PC-9 (cell line): ENCODE measurements at regions not wholly inside any gene's neighbourhood (a gene's known extent, or its start where the extent isn't known, plus 50 kb on each side); places are given as distances from the start of the nearest gene placed in this dataset.

Source experiments
- BruUV-seq: library from RNA; stranded (reverse); fragments of 400-500 nt; replicated peaks from 2 replicates; lab custom pipeline; 2021; lab: Mats Ljungman, UMichigan
- CTCF ChIA-PET: fragments of 300-600 bp; sonication (Branson Sonifier 250); formaldehyde crosslinking; loops from one replicate; lab custom pipeline; 2022; ENCODE audit warnings: antibody characterized with exemption; lab: Charles Lee
- POLR2A ChIA-PET: fragments of 300-600 bp; sonication (Branson Sonifier 250); formaldehyde crosslinking; loops from one replicate; lab custom pipeline; 2022; ENCODE audit warnings: antibody characterized with exemption; ENCODE audit not compliant: unreplicated experiment; lab: Charles Lee
- DNase-seq, 2 experiments: peaks; one replicate each; pipeline versions ENCODE4 v3.0.0 to v3.0.0-alpha.2; 2015 to 2022; ENCODE audit warnings: mixed read lengths in 1 of 2
- H2AFZ ChIP-seq: fragments of 200-600 bp; sonication (generic); 2 replicates; pipeline ENCODE4 v1.8.1; 2017; ENCODE audit warnings: antibody characterized with exemption
- H3F3A ChIP-seq: fragments of 200-600 bp; sonication (generic); 2 replicates; pipeline ENCODE4 v1.8.1; 2017; ENCODE audit warnings: antibody characterized with exemption, mild to moderate bottlenecking, low read depth; ENCODE audit not compliant: insufficient read depth
- H3K27ac ChIP-seq: fragments of 200-600 bp; sonication (generic); 2 replicates; pipeline ENCODE4 v1.6.1; 2016; ENCODE audit warnings: mixed run types
- H3K27me3 ChIP-seq: fragments of 200-600 bp; sonication (generic); 2 replicates; pipeline ENCODE4 v1.6.1; 2016; ENCODE audit warnings: low read depth, mixed run types; ENCODE audit not compliant: insufficient read depth
- H3K36me3 ChIP-seq: fragments of 200-600 bp; sonication (generic); 2 replicates; pipeline ENCODE4 v1.6.1; 2016; ENCODE audit warnings: low read depth, mixed run types
- H3K4me1 ChIP-seq: fragments of 200-600 bp; sonication (generic); replicated peaks from 2 replicates; pipeline ENCODE4 v1.6.1; 2016; ENCODE audit warnings: mixed run types; ENCODE audit not compliant: insufficient read depth
- H3K4me2 ChIP-seq: fragments of 200-600 bp; sonication (generic); 2 replicates; pipeline ENCODE4 v1.6.1; 2017; ENCODE audit warnings: mixed run types
- H3K4me3 ChIP-seq: fragments of 200-600 bp; sonication (generic); 2 replicates; pipeline ENCODE4 v1.6.1; 2016; ENCODE audit warnings: mixed run types
- H3K79me2 ChIP-seq: fragments of 200-600 bp; sonication (generic); 2 replicates; pipeline ENCODE4 v1.6.1; 2017; ENCODE audit warnings: low read depth, mixed run types
- H3K9me2 ChIP-seq: fragments of 200-600 bp; sonication (generic); 2 replicates; pipeline ENCODE4 v1.8.1; 2017; ENCODE audit warnings: mild to moderate bottlenecking; ENCODE audit not compliant: insufficient read depth
- H3K9me3 ChIP-seq: fragments of 200-600 bp; sonication (generic); 2 replicates; pipeline ENCODE4 v1.8.1; 2016; ENCODE audit warnings: low read depth; ENCODE audit not compliant: insufficient read depth
- H4K20me1 ChIP-seq: fragments of 200-600 bp; sonication (generic); 2 replicates; pipeline ENCODE4 v1.8.1; 2017; ENCODE audit not compliant: insufficient read depth
- CTCF ChIP-seq: fragments of 200-600 bp; sonication (generic); conservative IDR thresholded peaks from 2 replicates; pipeline ENCODE4 v1.6.1; 2017; ENCODE audit warnings: mixed run types, antibody characterized with exemption, mild to moderate bottlenecking, moderate library complexity
- EZH2 ChIP-seq: fragments of 200-600 bp; sonication (generic); IDR thresholded peaks from 2 replicates; pipeline ENCODE4 v1.8.0; 2017; ENCODE audit warnings: antibody characterized with exemption, low read depth
- intact Hi-C: fragments of 100-400 bp; cut with micrococcal nuclease; formaldehyde crosslinking; loops from one replicate; pipeline ENCODE4 v1.10.0; 2022; ENCODE audit not compliant: unreplicated experiment

GRCh38 chr9:14014744-14015143, 299.2 kb downstream of the NFIB start:
- Histone ChIP-seq H3K9me3 (no peaks in the 10 kb centered on the region), H3F3A (no peaks in the 10 kb centered on the region), H3K27ac (no peak overlapping the region), H4K20me1 (no peaks in the 10 kb centered on the region), H3K4me3 (no peak overlapping the region), H3K4me1 (no peaks in the 10 kb centered on the region), H3K4me2 (no peak overlapping the region), H3K9me2 (no peaks in the 10 kb centered on the region), H3K27me3 (no peaks in the 10 kb centered on the region), H3K36me3 (no peaks in the 10 kb centered on the region), H3K79me2 (no peaks in the 10 kb centered on the region), H2AFZ (no peak overlapping the region)
- no TSS peak for BruUV-seq
- CTCF ChIA-PET, result no interaction called here
- POLR2A ChIA-PET, result no interaction called here
- intact Hi-C loops, result no loop called here
- TF ChIP-seq CTCF (no peak), EZH2 (no peak)
- no peak for DNase-seq

GRCh38 chr9:14014218-14014617, 299.7 kb downstream of the NFIB start:
- CTCF ChIA-PET, result no interaction called here
- intact Hi-C loops, result no loop called here
- BruUV-seq, result no TSS peak
- POLR2A ChIA-PET, result no interaction called here
- H3K4me2 ChIP-seq, result no peak overlapping the region
- DNase-seq, result no peak
- H3K9me2 ChIP-seq, result no peaks in the 10 kb centered on the region
- TF ChIP-seq CTCF (no peak), EZH2 (no peak)
- no peaks in the 10 kb centered on the region for H3K4me1 ChIP-seq
- no peak overlapping the region for H3K4me3 ChIP-seq
- H3F3A ChIP-seq, result no peaks in the 10 kb centered on the region
- H3K27me3 ChIP-seq, result no peaks in the 10 kb centered on the region
- H2AFZ ChIP-seq, result no peak overlapping the region
- H4K20me1 ChIP-seq, result no peaks in the 10 kb centered on the region
- H3K79me2 ChIP-seq, result no peaks in the 10 kb centered on the region
- H3K36me3 ChIP-seq, result no peaks in the 10 kb centered on the region
- H3K27ac ChIP-seq, result no peak overlapping the region
- H3K9me3 ChIP-seq, result no peaks in the 10 kb centered on the region

GRCh38 chr9:14011799-14012560, 302.0 kb downstream of the NFIB start:
- TF ChIP-seq CTCF (no peak), EZH2 (no peak)

More at GRCh38 chr9:14011799-14012560, 302.0 kb downstream of the NFIB start:
- no peak for DNase-seq
- Histone ChIP-seq H3K4me1 (no peaks in the 10 kb centered on the region), H2AFZ (no peak overlapping the region), H3K4me2 (no peak overlapping the region), H4K20me1 (no peaks in the 10 kb centered on the region), H3K4me3 (no peak overlapping the region), H3K79me2 (no peaks in the 10 kb centered on the region), H3F3A (no peaks in the 10 kb centered on the region), H3K27me3 (no peaks in the 10 kb centered on the region), H3K9me2 (no peaks in the 10 kb centered on the region), H3K9me3 (no peaks in the 10 kb centered on the region), H3K27ac (no peak overlapping the region), H3K36me3 (no peaks in the 10 kb centered on the region)
- ChIA-PET POLR2A (interaction anchor here (0.6 kb wide), 1 partner anchor 361 kb away, joined by 3 read pairs; no protein-coding TSS in a partner anchor), CTCF (no interaction called here)
- BruUV-seq, result no TSS peak
- intact Hi-C loops, result no loop called here
